OCI-LY1 (cell line): ENCODE measurements at regions not wholly inside any gene's neighbourhood (a gene's known extent, or its start where the extent isn't known, plus 50 kb on each side); places are given as distances from the start of the nearest gene placed in this dataset.

ENCODE experiments used
- H2AFZ ChIP-seq: fragments of 200-600 bp; sonication (generic), shearing (Covaris generic); 2 replicates; pipeline ENCODE4 v1.6.0; 2014; ENCODE audit warnings: antibody characterized with exemption, mild to moderate bottlenecking, low read length
- H3F3A ChIP-seq: fragments of 200-600 bp; sonication (generic), shearing (Covaris generic); 2 replicates; pipeline ENCODE4 v1.6.0; 2014; ENCODE audit warnings: mild to moderate bottlenecking, antibody characterized with exemption, low read length, moderate library complexity; ENCODE audit not compliant: insufficient read depth
- H3K27ac ChIP-seq: fragments of 200-600 bp; sonication (generic); 2 replicates; pipeline ENCODE4 v1.5.1; 2014; ENCODE audit warnings: low read length, mixed run types, mild to moderate bottlenecking, low read depth; ENCODE audit not compliant: poor library complexity, severe bottlenecking
- H3K27me3 ChIP-seq: fragments of 200-600 bp; sonication (generic); 2 replicates; pipeline ENCODE4 v1.6.0; 2014; ENCODE audit warnings: antibody characterized with exemption, mild to moderate bottlenecking, low read length, moderate library complexity; ENCODE audit not compliant: insufficient read depth
- H3K36me3 ChIP-seq: fragments of 200-600 bp; sonication (generic); 2 replicates; pipeline ENCODE4 v1.6.1; 2014; ENCODE audit warnings: mild to moderate bottlenecking, antibody characterized with exemption, low read length, moderate library complexity, mixed read lengths; ENCODE audit not compliant: insufficient read depth
- H3K4me1 ChIP-seq: fragments of 200-600 bp; sonication (generic); 2 replicates; pipeline ENCODE4 v1.5.1; 2014; ENCODE audit warnings: mild to moderate bottlenecking, low read length, moderate library complexity; ENCODE audit not compliant: insufficient read depth, severe bottlenecking
- H3K4me2 ChIP-seq: fragments of 200-600 bp; sonication (generic), shearing (Covaris generic); 2 replicates; pipeline ENCODE4 v1.6.1; 2014; ENCODE audit warnings: low read length
- H3K4me3 ChIP-seq: fragments of 200-600 bp; sonication (generic); 2 replicates; pipeline ENCODE4 v1.5.1; 2014; ENCODE audit warnings: low read length, low read depth, mild to moderate bottlenecking, mixed read lengths; ENCODE audit not compliant: poor library complexity, severe bottlenecking
- H3K79me2 ChIP-seq: fragments of 200-600 bp; shearing (Covaris generic); 2 replicates; pipeline ENCODE4 v1.6.1; 2016; ENCODE audit warnings: mixed run types, low read length, mixed read lengths; ENCODE audit not compliant: insufficient read depth
- H3K9ac ChIP-seq: fragments of 200-600 bp; sonication (generic), shearing (Covaris generic); 2 replicates; pipeline ENCODE4 v1.6.1; 2014; ENCODE audit warnings: mild to moderate bottlenecking, low read length, mixed read lengths
- H3K9me2 ChIP-seq: fragments of 200-600 bp; sonication (generic), shearing (Covaris generic); 2 replicates; pipeline ENCODE4 v1.6.1; 2014; ENCODE audit warnings: low read depth, mild to moderate bottlenecking, low read length, mixed read lengths
- H3K9me3 ChIP-seq: fragments of 200-600 bp; shearing (Covaris generic); 2 replicates; pipeline ENCODE4 v1.6.1; 2014; ENCODE audit warnings: low read length, mixed read lengths
- H4K20me1 ChIP-seq: fragments of 200-600 bp; sonication (generic), shearing (Covaris generic); 2 replicates; pipeline ENCODE4 v1.6.0; 2016; ENCODE audit warnings: mild to moderate bottlenecking, low read length; ENCODE audit not compliant: insufficient read depth
- EZH2 ChIP-seq: fragments of 200-600 bp; sonication (generic), shearing (Covaris generic); IDR thresholded peaks from 2 replicates; pipeline ENCODE4 v1.8.0; 2017; ENCODE audit warnings: borderline replicate concordance, mixed run types, mild to moderate bottlenecking, antibody characterized with exemption, low read length, moderate library complexity, mixed read lengths
- TF ChIP-seq, protein P1 (sequence below): fragments of 200-600 bp; sonication (generic), shearing (Covaris generic); IDR thresholded peaks from 2 replicates; pipeline ENCODE4 v1.5.1; 2017; ENCODE audit warnings: mild to moderate bottlenecking, antibody characterized with exemption, low read length, moderate library complexity, mixed read lengths

DNA sequence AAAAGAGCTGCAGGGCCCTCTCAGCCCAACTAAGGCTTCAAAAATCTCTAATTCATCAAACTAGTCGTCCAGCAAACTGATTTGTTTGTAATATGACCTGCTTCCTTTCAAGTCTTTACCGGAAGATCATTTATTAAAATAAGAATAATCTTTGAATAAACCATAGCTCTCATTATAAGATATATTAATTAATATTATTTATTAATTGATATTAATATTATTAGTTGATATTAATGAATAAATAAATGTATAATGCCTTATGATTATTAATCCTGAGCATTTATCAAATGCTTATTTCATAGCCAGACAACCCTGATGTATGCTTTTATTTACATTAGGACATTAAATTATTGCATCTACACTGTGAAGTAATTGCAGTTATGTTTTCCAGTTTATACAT is 550.7 kb upstream of the ALCAM start:
- Histone ChIP-seq H3K9me3 (peaks cover 3% of the 10 kb centered on the region; the same call in 1 of the 2 replicates), H3K4me1 (no peaks in the 10 kb centered on the region), H4K20me1 (no peaks in the 10 kb centered on the region), H3K9me2 (no peaks in the 10 kb centered on the region), H3K27ac (no peak overlapping the region), H3K27me3 (no peaks in the 10 kb centered on the region), H3K79me2 (no peaks in the 10 kb centered on the region), H2AFZ (no peak overlapping the region), H3K4me2 (no peak overlapping the region), H3K4me3 (no peak overlapping the region), H3K9ac (no peak overlapping the region), H3F3A (no peaks in the 10 kb centered on the region), H3K36me3 (no peaks in the 10 kb centered on the region)
- TF ChIP-seq EZH2 = no peak
- TF ChIP-seq, protein P1, sequence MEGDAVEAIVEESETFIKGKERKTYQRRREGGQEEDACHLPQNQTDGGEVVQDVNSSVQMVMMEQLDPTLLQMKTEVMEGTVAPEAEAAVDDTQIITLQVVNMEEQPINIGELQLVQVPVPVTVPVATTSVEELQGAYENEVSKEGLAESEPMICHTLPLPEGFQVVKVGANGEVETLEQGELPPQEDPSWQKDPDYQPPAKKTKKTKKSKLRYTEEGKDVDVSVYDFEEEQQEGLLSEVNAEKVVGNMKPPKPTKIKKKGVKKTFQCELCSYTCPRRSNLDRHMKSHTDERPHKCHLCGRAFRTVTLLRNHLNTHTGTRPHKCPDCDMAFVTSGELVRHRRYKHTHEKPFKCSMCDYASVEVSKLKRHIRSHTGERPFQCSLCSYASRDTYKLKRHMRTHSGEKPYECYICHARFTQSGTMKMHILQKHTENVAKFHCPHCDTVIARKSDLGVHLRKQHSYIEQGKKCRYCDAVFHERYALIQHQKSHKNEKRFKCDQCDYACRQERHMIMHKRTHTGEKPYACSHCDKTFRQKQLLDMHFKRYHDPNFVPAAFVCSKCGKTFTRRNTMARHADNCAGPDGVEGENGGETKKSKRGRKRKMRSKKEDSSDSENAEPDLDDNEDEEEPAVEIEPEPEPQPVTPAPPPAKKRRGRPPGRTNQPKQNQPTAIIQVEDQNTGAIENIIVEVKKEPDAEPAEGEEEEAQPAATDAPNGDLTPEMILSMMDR = no peak

DNA sequence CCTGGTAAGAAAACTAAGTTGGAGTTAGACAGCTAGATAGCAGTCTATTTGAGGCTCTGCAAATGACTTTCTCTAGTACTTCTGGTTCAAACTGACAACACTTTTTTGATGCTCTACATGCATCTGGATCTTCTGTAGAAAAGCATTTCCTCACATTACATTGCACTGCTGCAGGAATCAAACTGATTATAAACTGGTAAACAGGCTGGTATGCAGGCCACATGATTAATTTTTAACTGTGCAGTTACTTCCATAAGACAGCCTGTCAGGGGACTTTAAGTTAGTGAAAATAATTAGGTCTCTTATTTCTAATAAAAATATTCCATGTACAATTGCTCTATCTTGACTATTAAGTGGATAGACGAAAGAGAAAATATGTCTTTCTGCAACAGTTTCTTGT is 550.0 kb upstream of the ALCAM start:
- no peaks in the 10 kb centered on the region for H3K79me2 ChIP-seq

DNA sequence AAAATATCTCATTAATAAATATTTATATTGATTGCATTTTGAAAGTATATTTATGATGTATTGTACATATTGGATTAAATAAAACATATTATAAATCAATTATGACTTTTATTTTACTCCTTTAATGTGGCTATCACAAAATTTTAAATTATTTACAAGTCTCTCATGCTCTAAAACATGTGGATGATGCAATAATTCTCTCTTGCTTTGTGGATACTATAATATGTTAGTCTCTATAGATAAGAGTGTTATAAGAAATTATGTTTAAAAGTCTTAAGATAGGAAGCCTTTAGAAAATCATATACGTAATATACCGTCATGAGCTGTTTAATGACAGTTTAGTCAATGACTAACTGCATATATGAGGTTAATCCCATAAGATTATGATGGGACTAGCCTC is 547.4 kb upstream of the ALCAM start:
- H3F3A ChIP-seq = no peaks in the 10 kb centered on the region
- H3K79me2 ChIP-seq = no peaks in the 10 kb centered on the region
- H3K4me2 ChIP-seq = no peak overlapping the region
- no peak overlapping the region for H2AFZ ChIP-seq
- no peaks in the 10 kb centered on the region for H3K36me3 ChIP-seq
- H3K27ac ChIP-seq = no peak overlapping the region
- H3K4me3 ChIP-seq = no peak overlapping the region
- no peaks in the 10 kb centered on the region for H3K9me2 ChIP-seq
- no peak for TF ChIP-seq EZH2
- TF ChIP-seq, protein P1 = no peak
- no peak overlapping the region for H3K9ac ChIP-seq
- H3K4me1 ChIP-seq = no peaks in the 10 kb centered on the region
- no peaks in the 10 kb centered on the region for H3K27me3 ChIP-seq
- H4K20me1 ChIP-seq = no peaks in the 10 kb centered on the region
- peaks cover 8% of the 10 kb centered on the region for H3K9me3 ChIP-seq

More for the DNA sequence above, 550.0 kb upstream of the ALCAM start:
- H3F3A ChIP-seq = no peaks in the 10 kb centered on the region
- no peak overlapping the region for H3K4me2 ChIP-seq
- H3K27me3 ChIP-seq = no peaks in the 10 kb centered on the region
- H3K27ac ChIP-seq = no peak overlapping the region
- H3K9me3 ChIP-seq = peaks cover 8% of the 10 kb centered on the region
- no peaks in the 10 kb centered on the region for H3K4me1 ChIP-seq
- TF ChIP-seq, protein P1 = no peak
- no peak for TF ChIP-seq EZH2
- H3K9me2 ChIP-seq = no peaks in the 10 kb centered on the region
- no peaks in the 10 kb centered on the region for H4K20me1 ChIP-seq
- no peaks in the 10 kb centered on the region for H3K36me3 ChIP-seq
- no peak overlapping the region for H3K4me3 ChIP-seq
- H3K9ac ChIP-seq = no peak overlapping the region
- H2AFZ ChIP-seq = no peak overlapping the region
